H1 (cell line): ENCODE measurements at regions not wholly inside any gene's neighbourhood (a gene's known extent, or its start where the extent isn't known, plus 50 kb on each side); places are given as distances from the start of the nearest gene placed in this dataset.

Experiments used
- CTCF ChIA-PET: fragments of 300-600 bp; sonication (Branson Sonifier 250); formaldehyde crosslinking; loops from one replicate; lab custom pipeline; 2021; ENCODE audit not compliant: partially characterized antibody; lab: Charles Lee
- POLR2A ChIA-PET: fragments of 300-600 bp; sonication (Branson Sonifier 250); formaldehyde crosslinking; loops from one replicate; lab custom pipeline; 2021; ENCODE audit warnings: inconsistent platforms; ENCODE audit not compliant: partially characterized antibody; lab: Charles Lee
- DNase-seq, 2 experiments: peaks; one replicate each; pipeline versions ENCODE4 v3.0.0 to v3.0.0-alpha.2; 2010 to 2022; ENCODE audit warnings: low spot score in 2 of 2, low read depth in 1 of 2, mixed read lengths in 1 of 2
- FAIRE-seq: peaks from 2 replicates; lab custom pipeline; 2011; peaks lifted over from hg19 to GRCh38; lab: Jason Lieb, UNC
- H2AFZ ChIP-seq: 2 replicates; pipeline ENCODE4 v1.8.1; 2012; ENCODE audit warnings: low read length, inconsistent platforms
- H2AK5ac ChIP-seq: 2 replicates; pipeline ENCODE4 v1.6.1; 2013; ENCODE audit warnings: low read depth, low read length
- H2BK120ac ChIP-seq: replicated peaks from 2 replicates; pipeline ENCODE3; 2013; ENCODE audit warnings: low read depth, low read length, inconsistent platforms
- H2BK12ac ChIP-seq: 2 replicates; pipeline ENCODE4 v1.6.1; 2013; ENCODE audit warnings: low read depth, low read length
- H2BK15ac ChIP-seq: 2 replicates; pipeline ENCODE4 v1.6.1; 2013; ENCODE audit warnings: low read length
- H2BK20ac ChIP-seq: 2 replicates; pipeline ENCODE4 v1.6.1; 2013; ENCODE audit warnings: low read length
- H2BK5ac ChIP-seq: 2 replicates; pipeline ENCODE4 v1.6.1; 2013; ENCODE audit warnings: low read depth, low read length
- H3K14ac ChIP-seq: 2 replicates; pipeline ENCODE4 v1.6.1; 2013; ENCODE audit warnings: inconsistent platforms; ENCODE audit not compliant: insufficient read length
- H3K18ac ChIP-seq: 2 replicates; pipeline ENCODE4 v1.6.1; 2013; ENCODE audit warnings: low read length; ENCODE audit errors: extremely low read depth
- H3K23ac ChIP-seq: 2 replicates; pipeline ENCODE4 v1.6.1; 2013; ENCODE audit warnings: inconsistent platforms; ENCODE audit not compliant: insufficient read length
- H3K23me2 ChIP-seq: 2 replicates; pipeline ENCODE4 v1.6.1; 2013; ENCODE audit warnings: low read depth, low read length
- H3K27ac ChIP-seq: 2 replicates; pipeline ENCODE4 v1.6.1; 2011; ENCODE audit warnings: low read depth, low read length, inconsistent platforms
- H3K27me3 ChIP-seq, 4 experiments: replicated peaks in 1 of 4; 1 replicate in 1 of 4; 2 replicates in 3 of 4; pipeline versions ENCODE4 v1.6.1 to v1.8.1; 2011 to 2013; ENCODE audit warnings: low read length in 3 of 4, mild to moderate bottlenecking in 3 of 4, inconsistent platforms in 2 of 4, mixed read lengths in 2 of 4, moderate library complexity in 1 of 4; ENCODE audit not compliant: control insufficient read depth in 3 of 4, insufficient read depth in 3 of 4; ENCODE audit errors: extremely low read depth in 1 of 4
- H3K36me3 ChIP-seq, 4 experiments: 2 replicates each; pipeline versions ENCODE4 v1.6.1 to v1.8.1; 2011 to 2013; ENCODE audit warnings: mild to moderate bottlenecking in 4 of 4, low read length in 3 of 4, moderate library complexity in 2 of 4, control low read depth in 1 of 4, inconsistent platforms in 1 of 4; ENCODE audit not compliant: insufficient read depth in 4 of 4, control insufficient read depth in 2 of 4
- H3K4ac ChIP-seq: replicated peaks from 2 replicates; pipeline ENCODE3; 2013; ENCODE audit warnings: low read length, low read depth, mixed read lengths, inconsistent platforms; ENCODE audit not compliant: insufficient read length
- H3K4me1 ChIP-seq, 4 experiments: replicated peaks in 1 of 4; 1 replicate in 1 of 4; 2 replicates in 3 of 4; pipeline versions ENCODE4 v1.6.1 to v1.8.1; 2011 to 2013; ENCODE audit warnings: low read length in 3 of 4, inconsistent platforms in 2 of 4, mixed read lengths in 1 of 4; ENCODE audit not compliant: insufficient read depth in 4 of 4, control insufficient read depth in 3 of 4
- H3K4me2 ChIP-seq, 2 experiments: 2 replicates each; pipeline versions ENCODE4 v1.6.1 to v1.8.1; 2011 to 2013; ENCODE audit warnings: low read depth in 2 of 2, low read length in 2 of 2, control low read depth in 1 of 2, inconsistent platforms in 1 of 2, mild to moderate bottlenecking in 1 of 2; ENCODE audit not compliant: insufficient read depth in 1 of 2
- H3K4me3 ChIP-seq, 4 experiments: fragments of 200-600, 300-600 bp in 1 of 4; sonication (generic), shearing (Covaris generic), sonication (Bioruptor Twin) in 1 of 4; 2 replicates each; pipeline versions ENCODE4 v1.5.1 to v1.8.1; 2011 to 2016; ENCODE audit warnings: low read length in 4 of 4, low read depth in 3 of 4, control low read depth in 2 of 4, inconsistent platforms in 2 of 4, mild to moderate bottlenecking in 2 of 4, mixed read lengths in 1 of 4, moderate library complexity in 1 of 4; ENCODE audit not compliant: insufficient read depth in 2 of 4; ENCODE audit errors: extremely low read depth in 1 of 4
- H3K56ac ChIP-seq: replicated peaks from 2 replicates; pipeline ENCODE3; 2013; ENCODE audit warnings: low read depth, mild to moderate bottlenecking, mixed read lengths, low read length, inconsistent platforms; ENCODE audit not compliant: insufficient read length
- H3K79me1 ChIP-seq: 2 replicates; pipeline ENCODE4 v1.6.1; 2013; ENCODE audit warnings: low read depth, low read length, control low read depth
- H3K79me2 ChIP-seq, 2 experiments: 2 replicates each; pipeline versions ENCODE4 v1.6.1 to v1.8.1; 2012 to 2013; ENCODE audit warnings: low read length in 2 of 2, mild to moderate bottlenecking in 2 of 2, inconsistent platforms in 1 of 2; ENCODE audit not compliant: insufficient read depth in 2 of 2, control insufficient read depth in 1 of 2
- H3K9ac ChIP-seq, 4 experiments: replicated peaks in 1 of 4; 1 replicate in 1 of 4; 2 replicates in 3 of 4; pipeline versions ENCODE4 v1.6.1 to v1.8.1; 2011 to 2013; ENCODE audit warnings: low read depth in 3 of 4, low read length in 3 of 4, control low read depth in 2 of 4, mild to moderate bottlenecking in 2 of 4, moderate library complexity in 2 of 4, inconsistent platforms in 1 of 4; ENCODE audit errors: extremely low read depth in 1 of 4
- H3K9me3 ChIP-seq, 2 experiments: 2 replicates each; pipeline versions ENCODE4 v1.6.1 to v1.8.1; 2012 to 2013; ENCODE audit warnings: mild to moderate bottlenecking in 2 of 2, moderate library complexity in 2 of 2, control low read depth in 1 of 2, inconsistent platforms in 1 of 2, low read depth in 1 of 2, low read length in 1 of 2, mixed read lengths in 1 of 2; ENCODE audit not compliant: insufficient read depth in 2 of 2
- H4K20me1 ChIP-seq, 2 experiments: replicated peaks in 1 of 2; 2 replicates each; pipeline versions ENCODE3 to v1.8.1; 2011 to 2013; ENCODE audit warnings: inconsistent platforms in 2 of 2, low read length in 2 of 2, mild to moderate bottlenecking in 1 of 2; ENCODE audit not compliant: insufficient read depth in 2 of 2, control insufficient read depth in 1 of 2
- H4K5ac ChIP-seq: 2 replicates; pipeline ENCODE4 v1.6.1; 2013; ENCODE audit warnings: low read length, low read depth, mixed read lengths, inconsistent platforms; ENCODE audit not compliant: insufficient read length
- H4K8ac ChIP-seq: 2 replicates; pipeline ENCODE4 v1.8.0; 2013; ENCODE audit warnings: mild to moderate bottlenecking, moderate library complexity, low read length, inconsistent platforms; ENCODE audit not compliant: insufficient read depth; ENCODE audit errors: extremely low read depth
- H4K91ac ChIP-seq: replicated peaks from 2 replicates; pipeline ENCODE3; 2013; ENCODE audit warnings: low read length, mixed read lengths, inconsistent platforms; ENCODE audit not compliant: insufficient read length
- PHF8 ChIP-seq: fragments of 200-600 bp; sonication (generic); conservative IDR thresholded peaks from 2 replicates; pipeline ENCODE4 v1.7.1; 2012; ENCODE audit warnings: low read depth, mild to moderate bottlenecking, inconsistent platforms, low read length, moderate library complexity
- TAF7 ChIP-seq: optimal IDR thresholded peaks from 2 replicates; pipeline ENCODE3; 2011; ENCODE audit warnings: low read depth, mild to moderate bottlenecking, inconsistent platforms, low read length, moderate library complexity, borderline replicate concordance
- WGBS, 2 experiments: shearing (Covaris generic) in 1 of 2; methylation state at CpG; one replicate each; pipeline versions ENCODE4 v1.1.6 to v1.1.7; 2013 to 2015; ENCODE audit warnings: low lambda C conversion rate in 2 of 2, mixed read lengths in 2 of 2, inconsistent platforms in 1 of 2, low coverage in 1 of 2, missing lambda C conversion rate in 1 of 2; ENCODE audit not compliant: insufficient replicate concordance in 2 of 2, insufficient coverage in 1 of 2, insufficient read length in 1 of 2; ENCODE audit errors: extremely low coverage in 1 of 2, missing lambda C conversion rate in 1 of 2; 5-methylcytosine and 5-hydroxymethylcytosine counted together

- Histone ChIP-seq H2BK5ac (no peak overlapping the region), H3K27me3 (no peaks in the 10 kb centered on the region), H3K4me3 (no peak overlapping the region), H3K79me1 (no peaks in the 10 kb centered on the region), H3K23me2 (no peaks in the 10 kb centered on the region), H3K14ac (no peak overlapping the region), H3K36me3 (no peaks in the 10 kb centered on the region), H3K9ac (no peak overlapping the region), H4K5ac (no peak overlapping the region), H2AFZ (peak overlapping the region; percentile 49), H3K79me2 (no peaks in the 10 kb centered on the region), H4K20me1 (no peaks in the 10 kb centered on the region), H2BK15ac (no peak overlapping the region), H3K56ac (no peak overlapping the region), H4K8ac (no peak overlapping the region), H3K4ac (no peak overlapping the region), H2BK12ac (no peak overlapping the region), H3K18ac (0 out of 2 replicates have a peak overlapping the region, but pooled peaks have one; percentile 60), H3K27ac (no peak overlapping the region), H2BK120ac (no peak overlapping the region), H3K23ac (no peak overlapping the region), H3K4me2 (no peak overlapping the region), H2BK20ac (no peak overlapping the region), H3K9me3 (no peaks in the 10 kb centered on the region), H4K91ac (no peak overlapping the region), H3K4me1 (peaks cover 0 to 5% (median 2%) of the 10 kb centered on the region in 4 experiments; a peak in 2 of 7 replicates), H2AK5ac (no peak overlapping the region)
- ChIA-PET CTCF (interaction anchor here (0.6 to 1.7 kb wide), 3 partner anchors 15 to 420 kb away, joined by 3 to 4 read pairs (median 4); no protein-coding TSS in a partner anchor), POLR2A (no interaction called here)
- 94% methylated on average over 8 of the region's 8 CpGs; no CpG with 5 or more reads in 1 of the 2 experiments for WGBS, 2 experiments
- DNase-seq (peak in 1 of 2 experiments; percentile 41), FAIRE-seq (no peak)
- TF ChIP-seq TAF7, result no peak
- no peak for TF ChIP-seq PHF8
Measured at GRCh38 chr2:126802774-126803433, 95.8 kb upstream of the TEX51 start.
